Activated CD4-positive, alpha-beta T cell treated with anti-CD3 and anti-CD28 coated beads, Interleukin-2, amount 50 U/mL, for 4 hours (primary cell): ENCODE measurements at regions not wholly inside any gene's neighbourhood (a gene's known extent, or its start where the extent isn't known, plus 50 kb on each side); places are given as distances from the start of the nearest gene placed in this dataset.
"Not testable (repeated sequence)": the region's sequence is repeated elsewhere in the genome, so short reads cannot be mapped to it uniquely, and the experiment has no call there.

Experiments used
- DNase-seq, 2 experiments: peaks; one replicate each; pipeline ENCODE4 v3.0.0-alpha.2; 2020

DNA sequence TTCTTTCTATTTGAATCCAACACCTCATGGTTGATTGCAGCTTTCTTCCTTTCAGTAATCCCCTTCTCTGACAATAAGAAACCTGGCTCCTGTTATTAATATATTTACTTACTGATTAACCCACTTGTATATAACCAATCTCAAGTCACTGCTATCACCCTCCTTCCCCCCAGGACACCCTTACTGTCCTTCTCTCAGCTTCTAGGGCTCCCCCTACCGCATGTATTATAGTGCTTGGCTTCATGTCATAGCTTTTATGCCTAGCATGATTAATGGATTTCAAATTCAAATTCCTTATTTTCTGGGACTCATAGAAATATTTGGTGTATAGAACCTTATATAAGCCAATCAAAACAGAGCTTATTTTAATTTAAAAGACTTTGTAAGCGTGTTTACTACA lies 75.7 kb upstream of the BNIP2 start:
- no peak for DNase-seq

DNA sequence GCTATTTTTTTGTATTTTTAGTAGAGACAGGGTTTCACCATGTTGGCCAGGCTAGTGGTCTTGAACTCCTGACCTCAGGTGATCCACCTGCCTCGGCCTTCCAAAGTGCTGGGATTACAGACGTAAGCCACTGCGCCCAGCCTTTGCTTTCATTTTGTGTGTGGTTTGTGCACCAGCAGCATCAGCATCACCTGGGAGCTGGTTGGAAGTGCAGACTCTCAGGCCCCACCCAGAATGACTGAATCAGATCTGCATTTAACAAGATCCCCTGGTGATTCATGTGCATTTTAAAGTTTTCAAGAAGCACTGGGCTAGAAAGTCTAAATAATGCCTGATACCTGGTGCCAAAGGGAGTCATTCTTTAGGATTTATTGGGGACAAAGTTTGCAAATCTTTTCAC lies 73.4 kb upstream of the BNIP2 start:
- no peak for DNase-seq

DNA sequence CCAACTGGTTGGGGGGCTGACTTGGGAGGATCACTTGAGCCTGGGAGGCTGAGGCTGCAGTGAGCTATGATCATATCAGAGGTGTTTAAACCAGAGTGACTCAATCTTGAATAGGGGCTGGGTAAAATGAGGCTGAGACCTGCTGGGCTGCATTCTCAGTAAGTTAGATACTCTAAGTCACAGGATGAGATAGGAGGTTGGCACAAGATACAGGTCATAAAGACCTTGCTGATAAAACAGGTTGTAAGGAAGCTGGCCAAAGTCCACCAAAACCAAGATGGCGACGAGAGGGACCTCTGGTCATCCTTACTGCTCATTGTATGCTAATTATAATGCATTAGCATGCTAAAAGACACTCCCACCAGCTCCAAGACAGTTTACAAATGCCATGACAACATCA lies 71.1 kb upstream of the BNIP2 start:
- DNase-seq = not testable (repeated sequence)

DNA sequence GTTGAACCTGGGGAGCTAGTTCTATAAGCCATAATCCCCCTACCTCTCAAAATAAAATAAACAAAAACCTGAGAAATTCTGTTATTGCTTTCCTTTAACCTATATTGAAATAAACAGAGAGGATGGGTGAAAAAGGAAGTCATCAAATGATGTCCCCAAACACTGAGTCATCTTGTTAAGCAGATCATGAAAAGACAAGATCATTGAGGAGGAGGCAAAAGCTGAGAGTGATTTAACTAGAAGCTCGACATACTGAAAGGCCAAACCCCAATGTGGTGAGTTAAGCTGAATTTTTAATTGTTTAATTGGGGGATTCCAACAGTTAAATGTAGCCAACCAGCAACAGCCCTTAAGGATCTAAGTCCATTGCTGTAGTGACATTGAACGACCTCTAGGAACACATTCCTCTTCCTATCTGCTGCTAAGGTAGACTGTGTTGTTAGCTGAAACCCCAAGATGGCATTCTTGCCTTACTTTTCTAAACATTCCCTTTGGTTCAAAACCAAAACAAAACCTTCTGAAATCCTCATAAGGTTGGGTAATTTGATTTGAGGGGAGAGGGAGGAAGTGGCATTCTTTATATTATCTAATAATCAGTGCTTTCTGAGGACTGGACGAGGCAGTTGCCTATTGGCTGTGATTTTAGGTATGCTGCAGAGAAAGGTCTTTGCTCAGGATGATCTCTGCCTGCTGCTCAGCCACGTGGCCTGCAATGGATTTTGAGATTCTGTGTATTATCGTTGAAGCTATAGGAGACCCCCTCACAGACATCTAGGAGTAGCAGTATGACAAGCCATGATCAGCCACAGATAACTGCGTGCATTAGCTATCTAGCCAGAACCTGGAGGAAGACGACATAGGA lies 62.7 kb upstream of the BNIP2 start:
- DNase-seq = no peak

DNA sequence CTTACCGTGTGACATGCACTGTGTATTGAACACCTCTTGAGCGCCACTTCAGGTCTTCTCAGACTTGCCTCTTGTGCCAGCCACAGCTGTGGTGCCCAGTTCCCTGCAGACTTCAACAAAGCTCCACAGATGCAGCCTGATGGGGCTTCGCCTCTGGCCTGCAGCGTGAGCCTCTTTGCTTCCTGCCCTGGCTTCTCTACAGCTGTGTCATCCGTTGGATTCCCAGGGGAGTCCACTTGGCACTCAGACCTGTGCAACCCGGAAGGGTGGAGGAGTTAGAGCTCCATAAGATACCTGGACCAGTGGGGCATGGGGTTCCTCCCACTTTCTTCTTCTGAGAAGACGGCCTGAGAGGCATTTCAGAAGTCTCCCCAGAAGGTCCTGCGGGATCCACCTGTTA lies 57.7 kb upstream of the BNIP2 start:
- no peak for DNase-seq

DNA sequence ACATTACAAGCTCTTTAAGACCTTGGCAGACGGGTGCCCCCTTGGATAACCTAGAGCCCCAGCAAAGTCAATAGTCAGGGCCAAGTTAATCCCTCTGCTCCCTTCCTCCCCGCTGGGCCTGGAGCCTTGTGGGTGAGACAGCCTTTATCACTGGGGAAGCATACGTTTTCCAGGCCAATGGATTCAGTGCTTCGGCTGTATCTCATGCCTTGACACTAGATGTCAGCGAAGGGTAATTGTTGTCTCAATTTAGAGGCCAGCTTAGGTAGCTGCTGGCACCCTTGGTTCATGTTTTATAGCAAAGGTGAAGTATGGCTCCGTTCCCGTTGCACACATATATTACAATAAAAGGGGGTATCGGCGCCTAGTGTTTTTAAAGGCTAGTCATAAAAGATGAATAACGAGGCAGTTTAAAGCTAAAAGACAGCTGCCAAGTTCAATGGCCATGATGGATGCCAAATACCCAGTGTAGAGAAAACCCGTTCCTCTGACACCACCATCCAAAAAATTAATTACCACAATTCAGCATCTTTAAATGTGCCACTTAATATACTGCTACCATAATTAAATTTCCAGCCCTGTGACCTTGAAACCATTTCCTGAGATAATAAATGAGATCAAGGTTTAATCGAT lies 52.3 kb upstream of the BNIP2 start:
- DNase-seq = no peak

DNA sequence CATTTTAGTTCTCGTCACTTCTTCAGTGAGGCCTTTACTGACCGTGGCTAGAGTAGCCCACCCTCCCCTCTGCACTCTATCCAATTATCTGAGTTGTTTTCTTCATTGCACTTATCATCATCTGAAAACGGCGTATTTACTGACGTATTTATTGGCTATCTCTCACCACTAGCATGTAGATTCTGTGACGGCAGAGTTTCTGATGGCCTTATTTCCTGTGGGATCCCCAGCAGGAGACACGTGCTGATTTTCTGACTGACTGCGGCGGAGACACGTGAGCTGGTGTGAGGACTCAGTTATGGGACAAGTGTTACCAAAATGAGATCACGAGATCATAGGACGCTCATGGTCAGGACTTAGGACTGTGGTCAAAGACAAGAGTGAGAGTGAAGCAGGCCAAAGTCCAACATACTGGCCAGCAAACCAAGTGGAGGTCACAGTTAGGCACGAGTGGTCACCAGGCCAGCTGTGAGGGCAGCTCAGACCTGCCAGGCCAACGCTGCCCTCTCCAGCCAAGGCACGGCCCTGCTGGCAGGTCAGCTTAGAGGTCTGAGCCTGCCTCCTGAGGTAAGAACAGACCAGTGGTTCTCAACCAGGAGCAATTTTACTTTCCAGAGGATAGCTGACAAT lies 50.6 kb upstream of the BNIP2 start:
- no peak for DNase-seq
